HUES48 (cell line): ENCODE measurements at regions not wholly inside any gene's neighbourhood (a gene's known extent, or its start where the extent isn't known, plus 50 kb on each side); places are given as distances from the start of the nearest gene placed in this dataset.

ENCODE experiments used
- H3K27ac ChIP-seq: one replicate; pipeline ENCODE4 v1.7.0; 2013; ENCODE audit warnings: low read depth, low read length, inconsistent platforms
- H3K27me3 ChIP-seq: 2 replicates; pipeline ENCODE4 v1.6.1; 2013; ENCODE audit warnings: mild to moderate bottlenecking, low read length; ENCODE audit not compliant: control insufficient read depth, insufficient read depth
- H3K36me3 ChIP-seq: 2 replicates; pipeline ENCODE4 v1.6.1; 2013; ENCODE audit warnings: low read length; ENCODE audit not compliant: control insufficient read depth, insufficient read depth
- H3K4me1 ChIP-seq: 2 replicates; pipeline ENCODE4 v1.6.1; 2013; ENCODE audit warnings: mild to moderate bottlenecking, low read length; ENCODE audit not compliant: control insufficient read depth, insufficient read depth
- H3K4me3 ChIP-seq: 2 replicates; pipeline ENCODE4 v1.5.1; 2013; ENCODE audit warnings: mild to moderate bottlenecking, low read depth, low read length
- H3K9ac ChIP-seq: 2 replicates; pipeline ENCODE4 v1.6.1; 2013; ENCODE audit warnings: mild to moderate bottlenecking, low read depth, low read length, moderate library complexity
- H3K9me3 ChIP-seq: 2 replicates; pipeline ENCODE4 v1.6.1; 2013; ENCODE audit warnings: low read length; ENCODE audit not compliant: control insufficient read depth, insufficient read depth

GRCh38 chr20:52864916-52865605 lies 107.1 kb upstream of the TSHZ2 start:
- no peak overlapping the region for H3K4me3 ChIP-seq
- no peaks in the 10 kb centered on the region for H3K27me3 ChIP-seq
- no peaks in the 10 kb centered on the region for H3K4me1 ChIP-seq

GRCh38 chr20:52859156-52859876 lies 112.8 kb upstream of the TSHZ2 start:
- H3K9ac ChIP-seq = no peak overlapping the region
- no peak overlapping the region for H3K27ac ChIP-seq
- H3K9me3 ChIP-seq = no peaks in the 10 kb centered on the region
- H3K36me3 ChIP-seq = no peaks in the 10 kb centered on the region
- H3K27me3 ChIP-seq = no peaks in the 10 kb centered on the region
- H3K4me3 ChIP-seq = no peak overlapping the region
- 0 out of 2 replicates have a peak, but pooled peaks cover 6% of the 10 kb centered on the region for H3K4me1 ChIP-seq

More at GRCh38 chr20:52864916-52865605, 107.1 kb upstream of the TSHZ2 start:
- H3K9ac ChIP-seq = no peak overlapping the region
- H3K27ac ChIP-seq = no peak overlapping the region
- no peaks in the 10 kb centered on the region for H3K36me3 ChIP-seq
- H3K9me3 ChIP-seq = no peaks in the 10 kb centered on the region

GRCh38 chr20:52852714-52853113 lies 119.4 kb upstream of the TSHZ2 start:
- Histone ChIP-seq H3K4me3 (no peak overlapping the region), H3K4me1 (no peaks in the 10 kb centered on the region), H3K27ac (no peak overlapping the region), H3K9me3 (no peaks in the 10 kb centered on the region), H3K27me3 (no peaks in the 10 kb centered on the region), H3K36me3 (no peaks in the 10 kb centered on the region), H3K9ac (no peak overlapping the region)

- Histone ChIP-seq H3K27ac (no peak overlapping the region), H3K27me3 (no peaks in the 10 kb centered on the region), H3K36me3 (no peaks in the 10 kb centered on the region), H3K4me1 (no peaks in the 10 kb centered on the region), H3K9me3 (no peaks in the 10 kb centered on the region), H3K9ac (no peak overlapping the region), H3K4me3 (no peak overlapping the region)
Measured at GRCh38 chr20:52847731-52848359, 124.3 kb upstream of the TSHZ2 start.

- Histone ChIP-seq H3K27me3 (no peaks in the 10 kb centered on the region), H3K27ac (no peak overlapping the region), H3K36me3 (no peaks in the 10 kb centered on the region), H3K4me3 (no peak overlapping the region), H3K4me1 (no peaks in the 10 kb centered on the region), H3K9ac (no peak overlapping the region), H3K9me3 (no peaks in the 10 kb centered on the region)
Measured at GRCh38 chr20:52847029-52847660, 125.0 kb upstream of the TSHZ2 start.

GRCh38 chr20:52845044-52845443 lies 127.1 kb upstream of the TSHZ2 start:
- no peak overlapping the region for H3K9ac ChIP-seq
- no peaks in the 10 kb centered on the region for H3K36me3 ChIP-seq
- H3K9me3 ChIP-seq = no peaks in the 10 kb centered on the region
- H3K27ac ChIP-seq = no peak overlapping the region
- H3K27me3 ChIP-seq = no peaks in the 10 kb centered on the region
- no peak overlapping the region for H3K4me3 ChIP-seq
- no peaks in the 10 kb centered on the region for H3K4me1 ChIP-seq

- Histone ChIP-seq H3K9ac (no peak overlapping the region), H3K4me1 (no peaks in the 10 kb centered on the region), H3K4me3 (no peak overlapping the region), H3K36me3 (no peaks in the 10 kb centered on the region), H3K27me3 (no peaks in the 10 kb centered on the region), H3K9me3 (no peaks in the 10 kb centered on the region), H3K27ac (no peak overlapping the region)
Measured at GRCh38 chr20:52843425-52843824, 128.7 kb upstream of the TSHZ2 start.

GRCh38 chr20:52841003-52841402 lies 131.2 kb upstream of the TSHZ2 start:
- Histone ChIP-seq H3K27ac (no peak overlapping the region), H3K4me3 (no peak overlapping the region), H3K27me3 (no peaks in the 10 kb centered on the region), H3K9ac (no peak overlapping the region), H3K36me3 (no peaks in the 10 kb centered on the region), H3K4me1 (no peaks in the 10 kb centered on the region), H3K9me3 (no peaks in the 10 kb centered on the region)

GRCh38 chr20:52840041-52840440 lies 132.1 kb upstream of the TSHZ2 start:
- Histone ChIP-seq H3K9me3 (no peaks in the 10 kb centered on the region), H3K27me3 (no peaks in the 10 kb centered on the region), H3K36me3 (no peaks in the 10 kb centered on the region), H3K4me1 (no peaks in the 10 kb centered on the region), H3K4me3 (no peak overlapping the region), H3K9ac (no peak overlapping the region), H3K27ac (no peak overlapping the region)

GRCh38 chr20:52838510-52839241 lies 133.5 kb upstream of the TSHZ2 start:
- Histone ChIP-seq H3K36me3 (no peaks in the 10 kb centered on the region), H3K9ac (no peak overlapping the region), H3K9me3 (no peaks in the 10 kb centered on the region), H3K4me1 (no peaks in the 10 kb centered on the region), H3K27ac (no peak overlapping the region), H3K4me3 (no peak overlapping the region), H3K27me3 (no peaks in the 10 kb centered on the region)
